Bone marrow (tissue), 2 donors: ENCODE measurements at regions not wholly inside any gene's neighbourhood (a gene's known extent, or its start where the extent isn't known, plus 50 kb on each side); places are given as distances from the start of the nearest gene placed in this dataset.

Source experiments
- DNase-seq, 2 donors: peaks; one replicate each; lab custom pipeline; 2025; lab: John Stamatoyannopoulos, UW

- no peak for DNase-seq
These were observed 71.7 kb upstream of the WDR75 start for GRCh38 chr2:189369566-189369965.

GRCh38 chr2:189370719-189371118, 70.6 kb upstream of the WDR75 start:
- no peak for DNase-seq

- no peak for DNase-seq
These were observed 68.5 kb upstream of the WDR75 start for GRCh38 chr2:189372688-189373257.

GRCh38 chr2:189374481-189374880, 66.8 kb upstream of the WDR75 start:
- no peak for DNase-seq

GRCh38 chr2:189375842-189376241, 65.4 kb upstream of the WDR75 start:
- no peak for DNase-seq

GRCh38 chr2:189379287-189379630, 62.0 kb upstream of the WDR75 start:
- no peak for DNase-seq

- DNase-seq: no peak
These were observed 61.5 kb upstream of the WDR75 start for GRCh38 chr2:189379731-189380261.

- no peak for DNase-seq
These were observed 58.6 kb upstream of the WDR75 start for GRCh38 chr2:189382668-189383067.

- no peak for DNase-seq
These were observed 54.5 kb upstream of the WDR75 start for GRCh38 chr2:189386741-189387140.

- no peak for DNase-seq
These were observed 50.1 kb upstream of the WDR75 start for GRCh38 chr2:189391201-189391600.
